Testis (tissue), 2 donors: ENCODE measurements at regions not wholly inside any gene's neighbourhood (a gene's known extent, or its start where the extent isn't known, plus 50 kb on each side); places are given as distances from the start of the nearest gene placed in this dataset.

Experiments
- POLR2A ChIP-seq: fragments of 450-650 bp; IDR thresholded peaks from one replicate; pipeline ENCODE4 v1.6.1; 2017; ENCODE audit warnings: antibody characterized with exemption, mild to moderate bottlenecking, moderate library complexity
- TF ChIP-seq, protein P1 (sequence below), 3 experiments: fragments of 450-650 bp in 2 of 3; fragments of 200-600 bp in 1 of 3; sonication (generic) in 1 of 3; IDR thresholded peaks; one replicate each; pipeline ENCODE4 v1.5.1; 2016 to 2019; ENCODE audit warnings: antibody characterized with exemption in 3 of 3, mild to moderate bottlenecking in 2 of 3, moderate library complexity in 1 of 3

GRCh38 chr21:23249760-23250159 lies 2251.6 kb downstream of the NCAM2 start:
- TF ChIP-seq, protein P1, sequence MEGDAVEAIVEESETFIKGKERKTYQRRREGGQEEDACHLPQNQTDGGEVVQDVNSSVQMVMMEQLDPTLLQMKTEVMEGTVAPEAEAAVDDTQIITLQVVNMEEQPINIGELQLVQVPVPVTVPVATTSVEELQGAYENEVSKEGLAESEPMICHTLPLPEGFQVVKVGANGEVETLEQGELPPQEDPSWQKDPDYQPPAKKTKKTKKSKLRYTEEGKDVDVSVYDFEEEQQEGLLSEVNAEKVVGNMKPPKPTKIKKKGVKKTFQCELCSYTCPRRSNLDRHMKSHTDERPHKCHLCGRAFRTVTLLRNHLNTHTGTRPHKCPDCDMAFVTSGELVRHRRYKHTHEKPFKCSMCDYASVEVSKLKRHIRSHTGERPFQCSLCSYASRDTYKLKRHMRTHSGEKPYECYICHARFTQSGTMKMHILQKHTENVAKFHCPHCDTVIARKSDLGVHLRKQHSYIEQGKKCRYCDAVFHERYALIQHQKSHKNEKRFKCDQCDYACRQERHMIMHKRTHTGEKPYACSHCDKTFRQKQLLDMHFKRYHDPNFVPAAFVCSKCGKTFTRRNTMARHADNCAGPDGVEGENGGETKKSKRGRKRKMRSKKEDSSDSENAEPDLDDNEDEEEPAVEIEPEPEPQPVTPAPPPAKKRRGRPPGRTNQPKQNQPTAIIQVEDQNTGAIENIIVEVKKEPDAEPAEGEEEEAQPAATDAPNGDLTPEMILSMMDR (IDR thresholded peaks at IDR 0.05) = no peak
- TF ChIP-seq POLR2A = no peak
